ENCODE measurements at regions not wholly inside any gene's neighbourhood (a gene's known extent, or its start where the extent isn't known, plus 50 kb on each side); places are given as distances from the start of the nearest gene placed in this dataset.
"Not testable (repeated sequence)": the region's sequence is repeated elsewhere in the genome, so short reads cannot be mapped to it uniquely, and the experiment has no call there.

DNA sequence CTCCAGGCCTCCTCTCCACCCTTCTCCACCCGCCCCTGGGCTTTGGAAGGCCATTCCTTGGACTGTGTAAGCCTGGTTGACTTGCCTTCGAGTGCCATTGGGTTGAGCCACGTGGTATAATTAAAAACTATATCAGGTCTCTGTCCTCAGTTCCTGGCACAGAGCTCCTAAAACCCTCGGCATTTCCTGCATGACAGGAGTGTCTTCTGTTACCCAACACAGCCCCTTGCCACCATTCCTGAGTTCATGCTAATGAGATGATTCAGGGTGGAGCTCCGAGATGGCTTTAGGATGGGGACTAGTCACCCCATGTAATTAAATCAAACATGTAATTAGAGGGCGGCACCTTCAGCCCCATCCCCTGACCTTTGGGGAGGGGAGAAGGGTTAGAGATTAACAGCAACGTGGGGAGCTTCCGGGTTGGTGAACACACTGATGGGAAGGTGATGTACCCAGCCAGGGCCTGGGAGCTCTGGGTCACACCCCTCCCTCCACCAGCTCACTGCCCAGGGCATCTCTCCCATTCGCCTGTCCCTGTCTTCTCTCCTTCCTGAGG is 256.4 kb downstream of the FAM43A start:
- peaks cover 5% of the 10 kb centered on the region for H3K27me3 Mint-ChIP-seq
- no peaks in the 10 kb centered on the region for H3K36me3 Mint-ChIP-seq
- peak overlapping the region in 1 of 3 donors; percentile 82 for H3K27ac Mint-ChIP-seq
- peak overlapping the region in 1 of 4 donors; percentile 76 for H3K4me3 Mint-ChIP-seq
- H3K4me1 Mint-ChIP-seq: peaks cover 3 to 11% (median 11%) of the 10 kb centered on the region in 3 donors
- H3K9me3 Mint-ChIP-seq: no peaks in the 10 kb centered on the region

DNA sequence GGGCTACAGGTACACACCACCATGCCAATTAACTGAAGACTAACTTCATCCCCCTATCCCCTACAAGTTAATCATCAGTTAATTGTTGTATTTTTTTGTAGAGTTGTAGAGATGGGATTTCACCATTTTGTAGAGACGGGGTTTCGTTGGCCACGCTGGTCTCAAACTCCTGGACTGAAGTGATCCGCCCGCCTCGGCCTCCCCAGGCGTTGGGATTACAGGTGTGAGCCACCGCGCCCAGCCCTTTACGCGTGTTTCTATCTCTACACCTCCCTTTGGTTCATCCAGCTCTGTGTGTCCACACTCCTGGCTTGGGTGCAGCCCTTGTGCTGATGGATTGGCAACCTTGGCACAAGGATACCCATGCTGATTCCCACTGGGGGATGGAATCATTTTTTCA is 258.8 kb downstream of the FAM43A start:
- no peak overlapping the region for H3K27ac Mint-ChIP-seq
- peaks cover 4% of the 10 kb centered on the region for H3K36me3 Mint-ChIP-seq
- peaks cover 3 to 4% (median 4%) of the 10 kb centered on the region in 3 donors for H3K9me3 Mint-ChIP-seq
- peaks cover 5% of the 10 kb centered on the region for H3K27me3 Mint-ChIP-seq
- peaks cover 4 to 11% (median 11%) of the 10 kb centered on the region in 3 donors for H3K4me1 Mint-ChIP-seq
- H3K4me3 Mint-ChIP-seq: no peak overlapping the region

DNA sequence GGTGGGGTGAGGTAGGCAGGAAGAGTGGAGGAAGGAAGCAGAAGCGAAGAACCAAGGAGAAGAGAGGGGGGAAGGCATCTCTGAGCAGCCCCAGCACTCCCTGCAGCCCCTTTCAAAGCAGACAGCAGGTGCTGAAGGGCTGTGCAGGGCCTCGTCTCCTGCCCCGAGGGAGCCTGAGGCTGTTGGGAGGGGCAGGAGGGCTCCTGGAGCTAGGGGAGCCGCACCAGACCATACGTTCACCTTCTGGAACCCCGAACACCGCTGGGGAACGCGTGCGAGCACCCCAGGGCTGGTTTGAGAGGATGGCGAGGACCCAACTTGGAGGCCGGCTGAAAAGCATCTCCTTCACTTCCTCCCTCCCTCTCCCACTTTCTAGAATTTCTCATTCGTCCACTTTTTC is 259.8 kb downstream of the FAM43A start:
- peak overlapping the region in 1 of 4 donors; percentile 73 for H3K4me3 Mint-ChIP-seq
- no peak overlapping the region for H3K27ac Mint-ChIP-seq
- H3K4me1 Mint-ChIP-seq: peaks cover 7 to 11% (median 11%) of the 10 kb centered on the region in 3 donors
- H3K36me3 Mint-ChIP-seq: peaks cover 4% of the 10 kb centered on the region
- peaks cover 3 to 4% (median 4%) of the 10 kb centered on the region in 3 donors for H3K9me3 Mint-ChIP-seq
- H3K27me3 Mint-ChIP-seq: peaks cover 5% of the 10 kb centered on the region

DNA sequence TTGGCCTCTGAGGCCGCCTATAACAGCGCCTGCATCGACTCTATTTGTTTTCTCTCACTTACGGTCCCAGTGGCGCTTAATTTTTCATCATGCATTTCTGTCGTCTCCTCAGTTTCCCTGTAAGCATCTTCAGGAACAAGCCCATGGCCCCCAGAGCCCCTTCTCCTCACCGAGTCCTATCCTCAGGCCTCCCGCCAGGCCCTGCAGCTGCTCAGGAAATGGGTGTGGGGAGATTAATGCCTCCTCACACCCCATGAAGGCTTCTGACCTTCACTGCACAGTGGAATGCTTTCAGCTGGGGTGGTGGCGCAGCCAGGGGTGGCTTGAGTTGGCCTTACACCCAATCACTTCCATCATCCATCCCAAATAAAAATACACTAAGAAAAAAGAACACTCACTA is 260.4 kb downstream of the FAM43A start:
- peaks cover 3 to 4% (median 4%) of the 10 kb centered on the region in 3 donors for H3K9me3 Mint-ChIP-seq
- H3K27me3 Mint-ChIP-seq: peaks cover 3% of the 10 kb centered on the region
- peaks cover 4% of the 10 kb centered on the region for H3K36me3 Mint-ChIP-seq
- H3K27ac Mint-ChIP-seq: no peak overlapping the region
- H3K4me3 Mint-ChIP-seq: no peak overlapping the region
- H3K4me1 Mint-ChIP-seq: peaks cover 7% of the 10 kb centered on the region in 3 donors

DNA sequence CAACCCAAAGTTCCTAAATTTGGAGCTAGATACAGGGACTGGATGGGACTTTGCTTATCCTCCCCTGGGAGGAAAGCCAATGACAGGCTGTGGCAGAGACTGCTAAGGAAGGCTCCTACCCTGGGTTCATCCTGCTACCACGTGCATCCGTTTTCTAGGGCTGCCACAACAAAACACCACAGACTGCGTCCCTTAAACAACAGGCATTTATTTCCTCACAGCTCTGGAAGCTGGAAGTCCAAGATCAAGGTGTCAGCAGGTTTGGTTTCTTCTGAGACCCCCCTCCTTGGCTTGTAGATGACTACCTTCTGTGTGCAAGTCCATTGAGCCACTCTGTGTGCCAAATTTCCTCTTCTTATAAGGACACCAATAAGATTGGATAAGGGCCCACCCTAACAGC is 263.9 kb downstream of the FAM43A start:
- H3K27ac Mint-ChIP-seq: no peak overlapping the region
- H3K9me3 Mint-ChIP-seq: peaks cover 3 to 4% (median 4%) of the 10 kb centered on the region in 3 donors
- H3K27me3 Mint-ChIP-seq: peaks cover 1% of the 10 kb centered on the region

DNA sequence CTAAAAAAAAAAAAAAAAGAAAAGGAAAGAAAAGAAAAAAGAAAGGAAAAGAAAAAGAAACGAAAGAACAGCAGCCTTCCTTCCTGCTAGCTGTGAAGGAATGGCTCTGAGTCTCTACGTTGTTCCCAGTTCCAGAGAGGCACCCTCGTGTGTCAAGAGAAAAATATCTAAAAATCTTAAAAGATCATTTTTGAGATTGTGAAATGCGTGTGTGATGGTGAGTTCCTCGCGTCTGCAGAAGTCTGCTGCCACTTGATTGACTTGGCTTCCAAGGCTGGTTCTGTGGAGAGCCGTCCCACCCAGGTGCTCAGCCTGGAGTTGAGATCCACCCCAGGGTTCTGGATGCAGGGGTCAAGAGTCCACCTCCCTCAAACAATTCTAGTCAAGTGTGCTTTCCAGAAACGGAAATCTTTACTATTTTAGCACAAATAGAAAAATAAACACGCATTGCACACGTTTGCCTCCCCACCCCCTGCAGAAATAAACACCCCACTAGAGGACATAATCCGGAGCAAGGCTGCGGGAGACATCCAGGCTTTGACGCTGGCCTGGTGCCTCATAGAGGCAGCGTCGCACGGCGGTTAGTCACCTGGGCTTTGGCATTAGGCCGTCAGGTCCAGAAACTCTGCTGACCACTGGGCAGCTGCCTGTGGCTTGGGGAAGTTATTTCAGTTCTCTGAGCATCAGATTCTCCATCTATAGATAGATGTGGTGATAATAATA is 265.4 kb downstream of the FAM43A start:
- H3K36me3 Mint-ChIP-seq: peaks cover 4% of the 10 kb centered on the region
- H3K27me3 Mint-ChIP-seq: no peaks in the 10 kb centered on the region
- H3K27ac Mint-ChIP-seq: peak overlapping the region in 1 of 3 donors; percentile 44
- H3K4me3 Mint-ChIP-seq: peak overlapping the region in 1 of 4 donors; percentile 47
- H3K4me1 Mint-ChIP-seq: peaks cover 0 to 5% (median 5%) of the 10 kb centered on the region in 3 donors
- peaks cover 3 to 4% (median 4%) of the 10 kb centered on the region in 3 donors for H3K9me3 Mint-ChIP-seq

More for the DNA sequence above, 263.9 kb downstream of the FAM43A start:
- Mint-ChIP-seq H3K36me3 (peaks cover 4% of the 10 kb centered on the region), H3K4me3 (no peak overlapping the region), H3K4me1 (peaks cover 3 to 7% (median 5%) of the 10 kb centered on the region in 3 donors)

DNA sequence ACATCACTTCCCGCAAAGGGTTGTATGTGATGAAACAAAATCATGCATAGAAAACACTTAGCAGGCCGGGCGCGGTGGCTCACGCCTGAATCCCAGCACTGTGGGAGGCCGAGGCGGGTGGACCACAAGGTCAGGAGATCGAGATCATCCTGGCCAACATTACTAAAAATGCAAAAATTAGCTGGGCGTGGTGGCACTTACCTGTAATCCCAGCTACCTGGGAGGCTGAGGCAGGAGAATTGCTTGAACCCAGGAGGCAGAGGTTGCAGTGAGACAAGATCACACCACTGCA is 265.9 kb downstream of the FAM43A start:
- H3K27ac Mint-ChIP-seq: peak overlapping the region in 1 of 3 donors; percentile 44
- H3K9me3 Mint-ChIP-seq, H3K4me1 Mint-ChIP-seq, H3K27me3 Mint-ChIP-seq, H3K36me3 Mint-ChIP-seq, H3K4me3 Mint-ChIP-seq: not testable (repeated sequence)

DNA sequence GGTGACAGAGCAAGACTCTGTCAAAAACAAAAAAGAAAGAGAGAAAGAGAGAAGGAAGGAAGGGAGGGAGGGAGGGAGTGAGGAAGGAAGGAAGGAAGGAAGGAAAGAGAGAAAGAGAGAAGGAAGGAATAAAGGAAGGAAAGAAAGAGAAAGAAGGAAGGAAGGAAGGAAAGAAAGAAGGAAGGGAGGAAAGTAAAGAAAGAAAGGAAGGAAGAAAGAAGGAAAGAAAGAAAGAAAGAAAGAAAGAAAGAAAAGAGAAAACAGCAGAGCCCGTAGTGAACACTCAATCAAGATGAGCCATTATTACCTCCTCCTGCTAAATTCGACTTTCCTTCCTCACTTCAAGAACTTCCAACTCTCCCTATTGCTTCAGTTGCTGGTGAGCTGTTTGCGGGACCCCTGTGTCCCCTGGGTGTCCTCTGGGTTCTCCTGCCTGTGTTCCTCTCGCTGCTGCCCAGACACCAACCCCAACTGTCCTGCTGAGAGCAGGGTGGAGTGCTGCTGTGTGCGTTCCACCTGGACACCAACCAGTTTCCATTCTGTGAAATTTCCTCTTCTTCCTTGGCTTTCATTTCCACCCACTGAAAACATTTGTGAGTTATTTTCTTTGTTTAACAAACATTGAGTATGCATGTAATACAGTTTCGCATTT is 266.4 kb downstream of the FAM43A start:
- Mint-ChIP-seq H3K4me1 (peaks cover 0 to 5% (median 4%) of the 10 kb centered on the region in 3 donors), H3K4me3 (no peak overlapping the region), H3K36me3 (peaks cover 4% of the 10 kb centered on the region), H3K9me3 (peaks cover 3 to 4% (median 4%) of the 10 kb centered on the region in 3 donors), H3K27ac (peak overlapping the region in 1 of 3 donors; percentile 44), H3K27me3 (no peaks in the 10 kb centered on the region)

DNA sequence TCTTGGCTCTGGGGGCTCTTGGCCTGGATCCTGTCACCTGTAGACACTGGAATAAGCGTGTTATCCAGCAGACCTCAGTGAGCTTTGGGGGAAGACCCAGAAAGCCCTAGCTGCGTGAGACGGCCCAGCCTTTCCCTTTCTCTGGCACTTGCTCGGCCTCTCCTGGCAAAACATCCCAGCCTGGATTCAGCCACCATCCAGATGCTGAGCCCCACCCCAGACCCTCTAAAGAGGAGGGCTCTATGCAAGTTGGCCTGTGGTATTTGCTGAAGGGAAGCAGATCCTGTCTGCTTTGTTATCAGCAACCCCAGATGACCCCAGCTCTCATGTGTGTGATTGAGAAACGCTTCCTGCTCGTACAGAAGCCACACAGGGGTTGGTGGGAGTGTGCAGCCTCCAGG is 267.2 kb downstream of the FAM43A start:
- H3K9me3 Mint-ChIP-seq: peaks cover 2 to 4% (median 2%) of the 10 kb centered on the region in 3 donors
- H3K36me3 Mint-ChIP-seq: peaks cover 4% of the 10 kb centered on the region
- H3K4me3 Mint-ChIP-seq: no peak overlapping the region
- peaks cover 0 to 5% (median 4%) of the 10 kb centered on the region in 3 donors for H3K4me1 Mint-ChIP-seq
- H3K27ac Mint-ChIP-seq: no peak overlapping the region
- H3K27me3 Mint-ChIP-seq: no peaks in the 10 kb centered on the region

DNA sequence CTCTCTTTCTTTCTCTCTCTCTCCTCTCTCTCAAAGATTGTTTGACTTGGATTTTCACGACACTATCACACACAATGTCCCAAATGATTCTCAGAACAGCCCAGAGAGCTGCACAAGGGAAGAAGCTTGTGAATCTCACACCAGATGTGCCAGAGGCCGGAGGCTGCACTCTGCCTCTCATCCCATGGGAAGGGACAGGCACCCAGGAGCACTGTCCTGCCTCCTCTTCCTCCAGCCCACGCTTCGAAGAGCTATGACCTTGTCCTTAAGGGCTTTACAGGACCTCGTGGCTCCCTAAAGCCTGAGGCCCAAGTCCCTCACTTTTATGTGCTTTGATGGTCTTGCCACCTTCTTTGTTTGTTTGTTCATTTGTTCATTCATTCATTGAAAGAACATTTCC is 267.6 kb downstream of the FAM43A start:
- Mint-ChIP-seq H3K27ac (peak overlapping the region in 1 of 3 donors; percentile 83), H3K4me3 (no peak overlapping the region), H3K27me3 (no peaks in the 10 kb centered on the region)

DNA sequence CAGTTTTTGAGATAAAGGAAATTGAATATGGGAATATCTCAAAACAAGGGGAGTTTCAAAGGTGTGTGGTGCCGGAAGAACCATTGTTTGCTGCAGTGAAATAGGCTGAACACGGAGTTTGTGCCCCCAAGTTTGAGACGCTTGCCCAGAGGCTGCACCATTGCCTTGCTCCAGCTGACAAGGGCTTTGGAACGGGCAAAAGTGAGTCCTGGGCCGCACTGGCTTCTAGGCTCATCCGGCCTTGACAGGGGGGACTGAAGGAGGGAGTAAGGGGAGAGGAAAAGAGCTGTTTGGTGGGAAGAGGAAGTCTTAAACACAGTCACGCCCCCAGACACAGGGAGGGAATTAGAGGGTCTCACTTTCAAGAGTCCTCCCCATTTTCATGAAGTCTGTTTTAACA is 269.9 kb downstream of the FAM43A start:
- Mint-ChIP-seq H3K9me3 (no peaks in the 10 kb centered on the region), H3K4me3 (no peak overlapping the region), H3K4me1 (peaks cover 0 to 5% (median 0%) of the 10 kb centered on the region in 3 donors), H3K27ac (no peak overlapping the region), H3K27me3 (peaks cover 6% of the 10 kb centered on the region), H3K36me3 (peaks cover 3% of the 10 kb centered on the region)

More for the DNA sequence above, 267.6 kb downstream of the FAM43A start:
- H3K36me3 Mint-ChIP-seq: peaks cover 1% of the 10 kb centered on the region
- peaks cover 0 to 1% (median under 1%) of the 10 kb centered on the region in 3 donors for H3K9me3 Mint-ChIP-seq
- H3K4me1 Mint-ChIP-seq: peaks cover 0 to 5% (median 4%) of the 10 kb centered on the region in 3 donors

DNA sequence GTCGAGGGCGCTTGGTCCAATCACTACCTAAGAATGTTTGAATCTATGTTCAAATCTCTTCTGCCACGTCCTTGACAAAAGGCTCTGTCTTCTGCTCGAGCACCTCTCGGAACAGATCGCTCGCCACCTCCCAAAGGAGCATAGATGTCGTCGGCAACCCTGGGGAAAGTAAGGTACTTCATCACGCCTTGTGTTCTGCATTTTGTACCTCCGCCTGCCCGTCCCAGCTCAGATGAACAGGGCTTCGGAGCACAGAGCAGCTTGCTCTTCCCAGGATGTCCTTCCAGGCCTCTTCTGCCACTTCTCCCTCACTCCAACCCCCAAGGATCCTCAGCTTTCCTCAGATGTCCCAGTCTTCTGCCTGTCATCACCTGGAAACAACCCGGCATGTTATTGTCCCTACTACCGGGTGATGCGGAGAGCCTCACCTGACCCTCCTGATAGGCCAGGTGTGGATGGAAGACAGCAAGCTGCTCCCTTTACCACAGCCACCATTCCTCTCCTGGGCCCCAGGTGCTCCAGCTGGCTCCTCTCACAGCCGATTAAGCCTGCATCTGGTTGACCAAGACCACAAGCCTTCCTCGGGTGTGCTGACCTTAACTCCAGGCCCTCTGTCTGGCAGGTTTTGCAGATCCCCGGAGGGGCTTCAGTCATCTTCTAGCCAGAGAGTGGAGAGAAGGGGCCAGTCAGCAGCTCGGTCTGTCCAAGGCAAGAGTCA is 270.5 kb downstream of the FAM43A start:
- Mint-ChIP-seq H3K27me3 (peaks cover 6% of the 10 kb centered on the region), H3K9me3 (no peaks in the 10 kb centered on the region), H3K36me3 (peaks cover 3% of the 10 kb centered on the region), H3K4me3 (no peak overlapping the region), H3K27ac (no peak overlapping the region), H3K4me1 (peaks cover 0 to 5% (median 0%) of the 10 kb centered on the region in 3 donors)

DNA sequence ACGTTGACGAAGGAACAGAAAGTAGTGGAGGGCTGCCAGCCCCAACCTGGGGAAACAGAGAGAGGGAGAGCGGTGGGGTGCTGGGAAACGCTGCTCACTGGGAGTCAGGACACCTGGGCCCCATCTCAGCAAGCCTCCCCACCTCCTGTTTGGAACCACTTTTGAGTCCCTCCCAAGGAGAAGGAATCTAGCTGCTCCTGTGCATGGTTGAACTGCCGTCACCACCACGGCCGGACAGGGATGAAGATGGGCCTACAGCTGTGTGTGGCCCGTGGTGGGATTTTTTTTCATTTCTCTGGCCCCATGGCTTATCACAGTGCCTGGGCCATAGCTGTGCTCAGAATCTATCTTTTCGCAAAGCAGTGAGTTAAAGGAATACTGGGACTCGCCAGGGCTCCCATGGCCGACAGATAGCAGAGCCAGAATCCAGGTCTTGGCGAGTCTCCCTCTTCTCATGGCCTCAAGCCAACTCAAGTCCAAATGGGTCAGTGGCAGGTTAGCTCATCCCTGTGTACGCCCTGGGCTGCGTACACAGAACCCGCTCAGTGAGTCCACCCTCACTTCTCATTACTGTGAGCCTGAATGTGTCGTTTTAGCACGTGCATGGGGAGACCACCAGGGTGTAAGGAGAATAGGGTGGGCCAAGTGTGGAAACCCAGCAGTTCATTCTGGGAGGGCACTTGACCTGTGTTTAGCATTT is 271.2 kb downstream of the FAM43A start:
- Mint-ChIP-seq H3K27ac (no peak overlapping the region), H3K27me3 (peaks cover 6% of the 10 kb centered on the region), H3K36me3 (peaks cover 3% of the 10 kb centered on the region), H3K4me1 (peaks cover 0 to 5% (median 0%) of the 10 kb centered on the region in 3 donors), H3K9me3 (no peaks in the 10 kb centered on the region), H3K4me3 (no peak overlapping the region)

DNA sequence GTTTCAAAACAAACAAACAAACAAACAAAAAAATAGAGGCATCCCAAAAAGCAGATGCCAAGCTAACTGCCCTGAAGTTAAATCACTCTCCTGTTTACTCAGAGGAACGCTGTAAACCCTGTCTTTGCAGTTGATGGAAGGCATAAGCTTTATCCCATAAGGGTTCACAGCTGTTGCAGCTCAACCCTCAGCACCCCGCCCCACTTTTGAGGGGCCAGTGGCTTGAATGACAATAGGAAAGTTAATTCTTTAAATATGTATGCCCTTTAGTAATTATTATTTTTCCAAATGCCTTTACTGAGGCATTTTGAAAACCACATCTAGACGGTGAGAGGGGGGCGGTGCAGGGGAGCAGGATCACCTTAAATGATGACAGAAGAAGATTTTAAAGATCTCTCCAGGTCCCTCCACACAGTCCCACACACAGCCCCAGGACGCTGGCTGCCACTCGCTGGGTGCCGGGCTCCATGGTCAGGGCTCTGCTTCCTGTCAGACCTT is 272.1 kb downstream of the FAM43A start:
- Mint-ChIP-seq H3K27ac (no peak overlapping the region), H3K36me3 (peaks cover 3% of the 10 kb centered on the region), H3K9me3 (no peaks in the 10 kb centered on the region), H3K4me1 (peaks cover 0 to 2% (median 0%) of the 10 kb centered on the region in 3 donors), H3K4me3 (no peak overlapping the region), H3K27me3 (peaks cover 6% of the 10 kb centered on the region)

All from IgD-negative memory B cell (primary cell).